ENCODE measurements at regions not wholly inside any gene's neighbourhood (a gene's known extent, or its start where the extent isn't known, plus 50 kb on each side); places are given as distances from the start of the nearest gene placed in this dataset.
"Not testable (repeated sequence)": the region's sequence is repeated elsewhere in the genome, so short reads cannot be mapped to it uniquely, and the experiment has no call there.

DNA sequence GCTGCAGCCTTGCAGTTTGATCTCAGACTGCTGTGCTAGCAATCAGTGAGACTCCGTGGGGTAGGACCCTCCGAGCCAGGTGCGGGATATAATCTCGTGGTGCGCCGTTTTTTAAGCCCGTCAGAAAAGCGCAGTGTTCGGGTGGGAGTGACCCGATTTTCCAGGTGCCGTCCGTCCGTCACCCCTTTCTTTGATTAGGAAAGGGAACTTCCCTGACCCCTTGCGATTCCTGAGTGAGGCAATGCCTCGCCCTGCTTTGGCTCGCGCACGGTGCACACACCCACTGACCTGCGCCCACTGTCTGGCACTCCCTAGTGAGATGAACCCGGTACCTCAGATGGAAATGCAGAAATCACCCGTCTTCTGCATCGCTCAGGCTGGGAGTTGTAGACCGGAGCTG is 203.2 kb downstream of the SNCAIP start:
- H3K4me3 Mint-ChIP-seq; H3K4me1 Mint-ChIP-seq (ENCODE audit: low read depth); H3K27ac Mint-ChIP-seq; H3K36me3 Mint-ChIP-seq (ENCODE audit: low read depth); DNase-seq (ENCODE audit: low spot score); H3K9me3 Mint-ChIP-seq; intact Hi-C loops (cut with micrococcal nuclease); H3K27me3 Mint-ChIP-seq (ENCODE audit: insufficient read depth): not testable (repeated sequence)

DNA sequence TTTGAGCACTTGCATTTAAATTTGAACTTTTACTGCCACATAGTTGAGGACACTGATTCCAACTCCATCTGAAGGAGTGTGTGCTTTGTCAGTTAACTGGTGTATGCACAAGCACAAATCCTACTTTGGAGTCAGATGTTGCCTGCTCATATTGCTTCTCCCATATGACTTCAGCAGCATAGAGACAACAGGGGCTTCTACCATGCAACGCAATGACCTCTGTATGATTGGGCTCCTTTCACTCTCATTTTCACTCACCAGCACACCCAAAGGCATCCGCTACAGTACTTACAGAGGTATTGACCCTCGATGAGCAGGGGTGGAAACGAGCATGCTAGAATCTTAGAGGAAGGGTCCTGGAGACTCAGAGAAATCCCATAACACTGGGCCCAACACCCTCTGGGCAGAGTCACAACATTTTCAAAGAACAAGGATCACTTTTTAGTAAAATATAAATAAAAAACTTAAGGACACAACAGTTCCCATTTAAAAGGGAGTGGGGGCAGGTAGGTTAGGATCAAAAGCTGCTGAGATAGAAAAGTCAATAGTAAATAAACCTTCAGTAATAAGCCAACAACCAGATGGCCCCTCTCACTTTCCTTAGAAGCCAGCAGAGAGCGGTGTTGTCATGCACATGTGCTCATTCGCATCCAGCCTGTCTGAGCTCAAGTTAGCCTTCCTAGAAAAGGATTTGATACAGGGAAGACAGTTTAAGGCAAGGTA is 203.8 kb downstream of the SNCAIP start:
- Mint-ChIP-seq H3K27me3 (ENCODE audit: insufficient read depth) (no peaks in the 10 kb centered on the region), H3K4me3 (no peak overlapping the region), H3K36me3 (ENCODE audit: low read depth) (no peaks in the 10 kb centered on the region), H3K4me1 (ENCODE audit: low read depth) (no peaks in the 10 kb centered on the region), H3K9me3 (no peaks in the 10 kb centered on the region), H3K27ac (no peak overlapping the region)
- DNase-seq (ENCODE audit: low spot score), result no peak
- intact Hi-C loops (cut with micrococcal nuclease), result no loop called here

DNA sequence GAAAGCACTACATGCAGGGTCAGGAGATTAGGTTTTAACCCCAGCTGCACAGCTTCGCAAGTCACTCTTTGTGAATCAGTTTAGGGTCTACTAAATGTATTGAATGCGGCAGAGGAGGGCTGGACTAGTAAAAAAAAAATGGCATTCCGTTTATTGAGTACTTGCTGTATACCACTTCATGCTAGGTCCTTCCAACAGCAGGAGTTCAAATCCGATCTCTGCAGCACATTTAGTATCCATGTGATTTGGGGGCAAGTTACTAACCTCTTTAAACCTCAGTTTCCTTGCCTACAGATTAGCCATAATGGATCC is 204.4 kb downstream of the SNCAIP start:
- Mint-ChIP-seq H3K9me3 (no peaks in the 10 kb centered on the region), H3K27me3 (ENCODE audit: insufficient read depth) (no peaks in the 10 kb centered on the region), H3K36me3 (ENCODE audit: low read depth) (no peaks in the 10 kb centered on the region), H3K4me1 (ENCODE audit: low read depth) (no peaks in the 10 kb centered on the region), H3K4me3 (no peak overlapping the region), H3K27ac (no peak overlapping the region)
- intact Hi-C loops (cut with micrococcal nuclease), result no loop called here
- DNase-seq (ENCODE audit: low spot score), result no peak

DNA sequence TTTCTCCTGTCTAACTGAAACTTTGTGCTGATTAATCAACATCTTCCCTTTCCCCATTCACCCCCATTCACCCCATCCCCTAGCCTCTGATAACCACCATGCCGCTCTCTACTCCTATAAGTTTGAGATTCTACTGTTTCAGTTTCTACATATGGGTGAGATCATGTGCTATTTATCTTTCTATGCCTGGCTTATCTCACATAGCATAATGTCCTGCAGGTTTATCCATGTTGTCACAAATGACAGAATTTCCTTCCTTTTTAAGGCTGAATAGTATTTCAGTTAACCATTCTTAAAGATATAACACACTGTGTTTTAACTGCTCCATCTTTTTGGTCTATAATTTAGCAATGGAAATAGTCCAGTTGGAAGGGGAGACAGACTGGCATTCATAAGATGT is 205.1 kb downstream of the SNCAIP start:
- intact Hi-C loops (cut with micrococcal nuclease), result no loop called here
- Mint-ChIP-seq H3K9me3 (no peaks in the 10 kb centered on the region), H3K36me3 (ENCODE audit: low read depth) (no peaks in the 10 kb centered on the region), H3K4me3 (no peak overlapping the region), H3K27ac (no peak overlapping the region), H3K4me1 (ENCODE audit: low read depth) (no peaks in the 10 kb centered on the region), H3K27me3 (ENCODE audit: insufficient read depth) (no peaks in the 10 kb centered on the region)
- DNase-seq (ENCODE audit: low spot score), result no peak

DNA sequence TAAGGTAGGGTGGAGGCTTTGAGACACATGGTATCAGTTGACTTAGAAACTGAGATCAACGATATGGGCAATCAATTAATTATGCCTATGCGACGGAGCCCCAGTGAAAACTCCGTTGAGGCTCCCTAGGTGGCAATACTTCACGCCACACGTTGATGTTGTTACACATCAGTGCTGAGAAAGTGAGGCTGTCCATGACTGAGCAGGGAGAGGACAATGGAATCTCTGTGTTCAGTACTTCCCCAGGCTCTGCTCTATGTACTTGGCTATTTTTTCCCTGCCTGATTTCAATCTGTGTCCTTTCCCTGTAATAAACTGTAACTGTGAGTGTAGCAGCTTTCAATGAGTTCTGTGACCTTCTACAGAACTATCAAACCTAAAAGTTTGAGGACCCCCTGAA is 211.7 kb downstream of the SNCAIP start:
- intact Hi-C loops (cut with micrococcal nuclease), result no loop called here
- Mint-ChIP-seq H3K27me3 (ENCODE audit: insufficient read depth) (peaks cover 1% of the 10 kb centered on the region), H3K4me3 (no peak overlapping the region), H3K4me1 (ENCODE audit: low read depth) (no peaks in the 10 kb centered on the region), H3K9me3 (no peaks in the 10 kb centered on the region), H3K27ac (no peak overlapping the region), H3K36me3 (ENCODE audit: low read depth) (no peaks in the 10 kb centered on the region)
- no peak for DNase-seq (ENCODE audit: low spot score)

DNA sequence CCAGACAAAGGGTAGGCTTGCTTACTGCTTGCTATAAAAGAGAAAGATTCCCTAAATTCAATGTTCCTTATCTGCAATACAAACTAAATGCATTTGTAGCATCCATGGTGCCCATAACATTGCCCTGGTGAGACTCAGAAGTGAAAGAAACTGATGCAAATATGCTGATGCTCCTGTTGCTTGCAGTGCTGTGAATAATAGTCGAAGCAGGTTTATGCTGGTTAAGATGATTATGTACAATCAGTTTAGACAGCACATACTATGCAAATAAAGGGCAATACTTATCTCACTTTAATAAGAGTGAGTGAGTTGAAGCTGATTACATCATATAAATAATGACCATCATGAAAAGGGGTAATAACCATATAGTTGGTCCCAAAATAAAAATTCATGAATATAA is 215.5 kb downstream of the SNCAIP start:
- Mint-ChIP-seq H3K36me3 (ENCODE audit: low read depth) (no peaks in the 10 kb centered on the region), H3K4me3 (no peak overlapping the region), H3K27ac (no peak overlapping the region), H3K4me1 (ENCODE audit: low read depth) (no peaks in the 10 kb centered on the region), H3K9me3 (no peaks in the 10 kb centered on the region), H3K27me3 (ENCODE audit: insufficient read depth) (peaks cover 1% of the 10 kb centered on the region)
- intact Hi-C loops (cut with micrococcal nuclease), result no loop called here
- no peak for DNase-seq (ENCODE audit: low spot score)

DNA sequence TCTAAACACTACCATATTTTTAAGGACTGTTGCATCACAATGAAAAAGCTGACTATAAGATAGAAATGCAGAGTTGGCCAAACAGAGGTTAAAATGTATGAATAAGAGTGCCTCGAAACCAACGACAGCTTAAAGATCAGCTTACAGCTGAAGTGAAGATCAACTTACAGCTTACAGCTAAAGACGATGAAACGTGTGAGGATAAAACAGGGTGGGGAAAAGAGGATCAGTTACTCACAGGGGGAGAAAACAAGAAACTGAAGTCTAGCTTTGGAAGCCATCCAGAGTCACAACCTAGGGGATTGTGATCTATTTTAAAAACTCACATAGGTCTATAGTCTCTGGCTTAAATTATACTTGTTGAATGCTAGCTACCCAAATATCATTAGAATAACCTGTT is 220.0 kb downstream of the SNCAIP start:
- no peaks in the 10 kb centered on the region for H3K9me3 Mint-ChIP-seq
- peaks cover 1% of the 10 kb centered on the region for H3K27me3 Mint-ChIP-seq (ENCODE audit: insufficient read depth)
- intact Hi-C loops (cut with micrococcal nuclease), result no loop called here
- H3K4me3 Mint-ChIP-seq, result no peak overlapping the region
- no peak for DNase-seq (ENCODE audit: low spot score)
- H3K4me1 Mint-ChIP-seq (ENCODE audit: low read depth), result no peaks in the 10 kb centered on the region
- H3K36me3 Mint-ChIP-seq (ENCODE audit: low read depth), result no peaks in the 10 kb centered on the region
- no peak overlapping the region for H3K27ac Mint-ChIP-seq

DNA sequence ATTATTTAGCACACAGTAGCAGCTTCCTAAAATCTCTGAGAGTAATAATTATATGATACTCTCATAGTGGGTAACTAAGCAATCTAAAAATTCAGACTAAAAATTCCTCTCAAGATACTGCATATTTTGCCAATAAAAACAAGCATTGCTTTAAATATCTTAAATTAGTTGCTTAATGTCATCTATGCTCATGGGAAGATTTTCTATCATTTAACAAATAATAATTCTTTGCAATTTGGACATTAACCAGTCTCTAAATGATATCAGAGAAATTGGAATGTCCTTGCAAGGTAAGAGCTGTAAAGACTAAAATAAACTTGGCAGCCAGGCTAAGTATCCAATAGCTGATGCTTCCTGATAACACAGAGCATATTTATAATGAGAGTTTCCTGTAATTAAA is 221.8 kb downstream of the SNCAIP start:
- DNase-seq (ENCODE audit: low spot score), result no peak
- no peaks in the 10 kb centered on the region for H3K36me3 Mint-ChIP-seq (ENCODE audit: low read depth)
- H3K4me1 Mint-ChIP-seq (ENCODE audit: low read depth), result no peaks in the 10 kb centered on the region
- H3K27ac Mint-ChIP-seq, result no peak overlapping the region
- H3K4me3 Mint-ChIP-seq, result no peak overlapping the region
- no peaks in the 10 kb centered on the region for H3K9me3 Mint-ChIP-seq
- intact Hi-C loops (cut with micrococcal nuclease), result no loop called here
- H3K27me3 Mint-ChIP-seq (ENCODE audit: insufficient read depth), result peaks cover 1% of the 10 kb centered on the region

DNA sequence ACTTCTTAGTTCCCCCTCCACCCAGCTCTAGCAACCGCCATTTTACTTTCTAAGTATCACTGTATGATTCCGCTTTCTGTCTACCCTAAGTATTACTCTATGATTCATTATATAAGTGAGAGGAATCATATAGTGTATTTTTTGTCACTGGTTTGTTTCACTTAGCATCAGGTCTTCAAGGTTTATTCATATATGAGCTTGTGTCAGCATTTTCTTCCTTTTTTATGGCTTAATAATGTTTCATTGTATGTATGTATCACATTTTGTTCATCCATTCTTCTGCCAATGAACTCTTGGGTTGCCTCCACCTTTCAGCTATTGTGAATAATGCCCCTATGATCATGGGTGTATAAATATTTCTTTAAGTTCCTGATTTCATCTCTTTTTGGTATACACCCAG is 222.8 kb downstream of the SNCAIP start:
- Mint-ChIP-seq H3K36me3 (ENCODE audit: low read depth) (no peaks in the 10 kb centered on the region), H3K27me3 (ENCODE audit: insufficient read depth) (peaks cover 1% of the 10 kb centered on the region), H3K27ac (no peak overlapping the region), H3K9me3 (no peaks in the 10 kb centered on the region), H3K4me3 (no peak overlapping the region), H3K4me1 (ENCODE audit: low read depth) (no peaks in the 10 kb centered on the region)
- DNase-seq (ENCODE audit: low spot score), result no peak
- intact Hi-C loops (cut with micrococcal nuclease), result no loop called here

DNA sequence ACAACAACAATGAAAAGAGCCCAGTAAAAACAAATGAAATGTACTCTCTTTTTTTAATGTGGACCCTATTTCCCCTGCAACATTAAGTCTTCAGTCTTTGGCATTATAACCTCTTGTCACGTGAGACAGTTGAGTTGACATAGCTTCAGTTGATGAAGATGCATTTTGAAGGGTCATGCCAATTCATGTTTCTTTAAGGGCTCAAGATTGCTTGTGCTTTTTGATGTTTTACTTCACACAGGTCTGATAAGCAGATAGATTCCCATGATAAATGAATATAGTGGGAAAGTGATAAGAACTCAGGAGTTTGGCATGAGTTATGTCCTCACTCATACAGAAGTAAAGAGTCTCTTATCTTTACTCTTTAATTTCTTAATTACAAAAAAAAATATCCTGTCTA is 229.4 kb downstream of the SNCAIP start:
- H3K36me3 Mint-ChIP-seq (ENCODE audit: low read depth), result no peaks in the 10 kb centered on the region
- H3K4me1 Mint-ChIP-seq (ENCODE audit: low read depth), result no peaks in the 10 kb centered on the region
- intact Hi-C loops (cut with micrococcal nuclease), result no loop called here
- no peak overlapping the region for H3K27ac Mint-ChIP-seq
- no peaks in the 10 kb centered on the region for H3K9me3 Mint-ChIP-seq
- H3K27me3 Mint-ChIP-seq (ENCODE audit: insufficient read depth), result peaks cover 1% of the 10 kb centered on the region
- no peak for DNase-seq (ENCODE audit: low spot score)
- H3K4me3 Mint-ChIP-seq, result no peak overlapping the region

DNA sequence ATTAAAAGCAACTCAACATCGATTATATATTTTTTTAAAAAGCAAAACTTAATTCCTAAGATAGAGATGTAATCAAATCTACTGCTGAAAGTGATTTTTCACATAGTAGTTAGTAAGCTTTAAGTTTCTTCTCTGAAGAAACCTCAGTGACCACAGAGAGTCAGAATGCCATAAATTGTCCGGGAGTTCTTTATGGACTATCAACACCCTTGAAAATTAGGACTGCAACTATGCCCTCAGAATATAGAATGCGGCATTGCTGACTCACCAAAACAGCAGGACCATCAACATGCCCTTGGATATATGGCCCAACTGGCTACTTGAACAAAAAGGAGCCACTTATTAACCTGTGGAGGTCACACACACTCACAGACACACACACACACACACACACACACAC is 228.9 kb upstream of the SNX2 start:
- peaks cover 3% of the 10 kb centered on the region for H3K27me3 Mint-ChIP-seq (ENCODE audit: insufficient read depth)

DNA sequence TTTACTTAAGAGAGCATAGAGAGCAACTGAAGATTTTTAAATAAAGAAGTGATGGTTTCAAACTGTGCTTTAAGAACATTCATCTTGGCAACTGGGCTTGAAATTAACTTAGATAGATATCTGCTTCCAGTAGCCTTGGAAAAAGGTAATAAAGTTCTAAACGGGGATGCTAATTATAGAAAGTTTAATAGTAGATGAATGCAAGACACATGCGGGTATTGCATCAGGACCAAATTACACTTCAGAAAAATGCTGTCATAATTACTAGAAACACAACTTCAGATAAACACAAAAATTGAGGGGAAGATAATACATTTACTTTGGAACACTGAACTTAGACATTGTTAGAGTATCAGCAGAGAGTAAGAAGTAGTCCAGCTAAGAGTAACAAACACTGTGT is 227.7 kb upstream of the SNX2 start:
- intact Hi-C loops (cut with micrococcal nuclease), result no loop called here
- Mint-ChIP-seq H3K27ac (no peak overlapping the region), H3K27me3 (ENCODE audit: insufficient read depth) (peaks cover 3% of the 10 kb centered on the region), H3K9me3 (no peaks in the 10 kb centered on the region), H3K4me3 (no peak overlapping the region), H3K36me3 (ENCODE audit: low read depth) (no peaks in the 10 kb centered on the region), H3K4me1 (ENCODE audit: low read depth) (no peaks in the 10 kb centered on the region)
- DNase-seq (ENCODE audit: low spot score), result no peak

More for the DNA sequence above, 228.9 kb upstream of the SNX2 start:
- intact Hi-C loops (cut with micrococcal nuclease), result no loop called here
- Mint-ChIP-seq H3K36me3 (ENCODE audit: low read depth) (no peaks in the 10 kb centered on the region), H3K9me3 (no peaks in the 10 kb centered on the region), H3K27ac (no peak overlapping the region), H3K4me3 (no peak overlapping the region), H3K4me1 (ENCODE audit: low read depth) (no peaks in the 10 kb centered on the region)
- no peak for DNase-seq (ENCODE audit: low spot score)

DNA sequence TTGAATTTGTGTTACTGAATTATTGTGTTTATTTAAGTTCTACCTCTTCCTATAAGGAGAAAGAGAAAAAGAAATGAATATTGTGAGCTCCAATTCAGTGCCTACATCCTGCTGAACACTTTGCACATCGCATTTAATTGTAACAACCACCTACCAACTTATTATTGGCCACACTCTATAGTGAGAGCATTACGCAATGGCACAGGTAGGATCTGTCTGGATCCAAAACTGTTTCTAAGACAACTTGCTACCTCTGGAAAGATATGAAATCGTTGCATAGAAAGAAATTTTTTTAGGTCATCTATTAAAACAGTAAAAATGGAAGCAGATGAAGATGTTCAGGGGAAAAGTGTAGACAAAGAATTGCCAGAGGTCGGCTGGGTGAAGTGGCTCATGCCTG is 227.2 kb upstream of the SNX2 start:
- Mint-ChIP-seq H3K27ac (no peak overlapping the region), H3K9me3 (no peaks in the 10 kb centered on the region), H3K4me3 (no peak overlapping the region), H3K36me3 (ENCODE audit: low read depth) (no peaks in the 10 kb centered on the region), H3K27me3 (ENCODE audit: insufficient read depth) (peaks cover 3% of the 10 kb centered on the region), H3K4me1 (ENCODE audit: low read depth) (no peaks in the 10 kb centered on the region)
- intact Hi-C loops (cut with micrococcal nuclease), result no loop called here
- DNase-seq (ENCODE audit: low spot score), result no peak

DNA sequence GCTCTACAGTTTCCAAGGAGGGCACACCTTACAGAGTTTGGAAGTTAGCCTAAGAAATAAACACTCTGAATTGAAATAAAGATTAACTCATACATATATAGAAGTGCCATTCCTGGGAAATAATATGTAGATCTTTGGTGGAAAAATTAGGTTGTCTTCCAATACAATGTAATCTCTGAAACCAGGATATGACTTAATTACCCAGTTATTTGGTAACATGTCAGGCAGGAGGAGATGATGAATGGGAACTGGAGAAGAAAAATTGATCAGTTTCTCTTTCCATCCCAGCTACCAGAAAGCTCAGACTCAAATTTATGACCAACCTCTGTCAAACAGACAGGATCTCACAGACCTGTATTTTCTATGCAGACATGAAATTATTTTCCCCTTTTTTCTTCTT is 215.2 kb upstream of the SNX2 start:
- no peak for DNase-seq (ENCODE audit: low spot score)
- intact Hi-C loops (cut with micrococcal nuclease), result no loop called here
- H3K9me3 Mint-ChIP-seq, result no peaks in the 10 kb centered on the region
- no peaks in the 10 kb centered on the region for H3K4me1 Mint-ChIP-seq (ENCODE audit: low read depth)
- no peaks in the 10 kb centered on the region for H3K36me3 Mint-ChIP-seq (ENCODE audit: low read depth)
- H3K4me3 Mint-ChIP-seq, result no peak overlapping the region
- H3K27me3 Mint-ChIP-seq (ENCODE audit: insufficient read depth), result peaks cover 2% of the 10 kb centered on the region
- H3K27ac Mint-ChIP-seq, result no peak overlapping the region

Measured in activated T-helper 1 cell treated with anti-CD3 and anti-CD28 coated beads, Interleukin-12 subunit alpha, Interleukin-12 subunit beta, Interleukin-2, Interleukin-4 antibody, amounts not matched to agents 30 ng/mL and 10 ng/mL and 1 ng/mL, durations not matched to agents 14 hours and 24 hours and 36 hours (primary cell).